PFSK-1 (cell line): ENCODE measurements at regions not wholly inside any gene's neighbourhood (a gene's known extent, or its start where the extent isn't known, plus 50 kb on each side); places are given as distances from the start of the nearest gene placed in this dataset.

ENCODE experiments used
- POLR2AphosphoS5 ChIP-seq: IDR thresholded peaks from 2 replicates; pipeline ENCODE4 v1.6.1; 2012; ENCODE audit warnings: low read depth, mild to moderate bottlenecking, control low read depth, low read length, moderate library complexity
- TAF1 ChIP-seq: IDR thresholded peaks from 2 replicates; pipeline ENCODE4 v1.6.1; 2012; ENCODE audit warnings: low read length, control low read depth, borderline replicate concordance; ENCODE audit not compliant: insufficient read depth

DNA sequence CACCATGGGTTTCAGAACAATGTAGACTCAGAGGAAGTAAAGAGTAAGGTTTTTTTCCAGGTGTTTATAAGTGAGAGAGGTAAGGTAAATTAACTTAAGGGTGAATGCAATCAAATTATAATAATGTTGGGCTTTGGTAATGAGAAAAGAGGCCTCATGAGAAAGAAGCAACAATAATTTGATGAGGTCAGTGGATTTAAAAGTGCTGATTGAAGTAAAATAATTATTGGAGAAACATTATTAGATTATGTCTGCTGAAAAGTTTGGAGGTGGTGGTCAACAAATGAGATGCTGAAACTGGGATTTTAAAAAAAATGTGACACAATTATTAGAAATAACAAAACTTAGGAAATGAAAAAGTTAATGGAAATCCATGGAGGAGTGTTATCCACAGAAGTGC, 187.4 kb upstream of the BRINP3 start:
- TF ChIP-seq POLR2AphosphoS5 (no peak), TAF1 (no peak)
